ENCODE measurements at regions not wholly inside any gene's neighbourhood (a gene's known extent, or its start where the extent isn't known, plus 50 kb on each side); places are given as distances from the start of the nearest gene placed in this dataset.

GRCh38 chr9:86836266-86836665, 111.0 kb downstream of the GAS1 start:
- no peak for TF ChIP-seq CTCF (conservative IDR thresholded peaks at IDR 0.05)
- TF ChIP-seq EZH2 (IDR thresholded peaks at IDR 0.05; ENCODE audit: low read depth) = no peak

All from PC-9 (cell line).